IMR-90 (cell line): ENCODE measurements at regions not wholly inside any gene's neighbourhood (a gene's known extent, or its start where the extent isn't known, plus 50 kb on each side); places are given as distances from the start of the nearest gene placed in this dataset.

Experiments
- ATAC-seq: fragments of 200-7000 bp; cut with Tn5 transposase; 2 replicates; pipeline ENCODE4 v1.9.1; 2020; ENCODE audit warnings: low read depth, mild to moderate bottlenecking, moderate library complexity
- BruUV-seq: library from RNA; stranded (reverse); fragments of 400-500 nt; replicated peaks from 2 replicates; lab custom pipeline; 2021; lab: Mats Ljungman, UMichigan
- CTCF ChIA-PET: fragments of 300-600 bp; formaldehyde crosslinking; extraction: SDS; loops from one replicate; lab custom pipeline; 2021; ENCODE audit warnings: antibody characterized with exemption; lab: Yijun Ruan, JAX
- POLR2A ChIA-PET: fragments of 300-600 bp; sonication (Branson Sonifier 250); formaldehyde crosslinking; loops from one replicate; lab custom pipeline; 2022; ENCODE audit warnings: antibody characterized with exemption; ENCODE audit not compliant: unreplicated experiment; lab: Charles Lee
- DNase-seq: peaks from one replicate; pipeline ENCODE4 v3.0.0; 2013
- H2AFZ ChIP-seq: replicated peaks from 2 replicates; pipeline ENCODE3; 2013; ENCODE audit warnings: low read length, mild to moderate bottlenecking; ENCODE audit not compliant: poor library complexity
- H2AK5ac ChIP-seq: 2 replicates; pipeline ENCODE4 v1.6.1; 2013; ENCODE audit warnings: low read depth, low read length, inconsistent platforms
- H2AK9ac ChIP-seq: replicated peaks from 2 replicates; pipeline ENCODE3; 2013; ENCODE audit warnings: mild to moderate bottlenecking, low read depth, low read length, moderate library complexity; ENCODE audit not compliant: poor library complexity
- H2BK120ac ChIP-seq: 2 replicates; pipeline ENCODE4 v1.6.1; 2013; ENCODE audit warnings: low read depth, low read length, inconsistent platforms
- H2BK15ac ChIP-seq: 3 replicates; pipeline ENCODE4 v1.6.1; 2013; ENCODE audit warnings: low read depth, low read length, inconsistent platforms
- H2BK20ac ChIP-seq: 2 replicates; pipeline ENCODE4 v1.6.1; 2013; ENCODE audit warnings: low read depth, mild to moderate bottlenecking, inconsistent platforms, low read length, moderate library complexity
- H2BK5ac ChIP-seq: 2 replicates; pipeline ENCODE4 v1.6.1; 2013; ENCODE audit warnings: mild to moderate bottlenecking, low read depth, low read length, inconsistent platforms; ENCODE audit not compliant: poor library complexity, severe bottlenecking
- H3K14ac ChIP-seq: replicated peaks from 2 replicates; pipeline ENCODE4 v1.6.1; 2013; ENCODE audit warnings: low read depth, low read length, inconsistent platforms
- H3K18ac ChIP-seq: 2 replicates; pipeline ENCODE4 v1.6.1; 2013; ENCODE audit warnings: low read depth, low read length, control low read depth
- H3K23ac ChIP-seq: 2 replicates; pipeline ENCODE4 v1.6.1; 2013; ENCODE audit warnings: low read depth, low read length, inconsistent platforms
- H3K27ac ChIP-seq: 2 replicates; pipeline ENCODE4 v1.5.1; 2013; ENCODE audit warnings: mild to moderate bottlenecking, control low read depth, low read length; ENCODE audit not compliant: insufficient read depth
- H3K27me3 ChIP-seq: 2 replicates; pipeline ENCODE4 v1.6.1; 2013; ENCODE audit warnings: low read length; ENCODE audit not compliant: control insufficient read depth, insufficient read depth
- H3K36me3 ChIP-seq: 2 replicates; pipeline ENCODE4 v1.6.1; 2013; ENCODE audit warnings: low read length, mixed read lengths; ENCODE audit not compliant: control insufficient read depth, insufficient read depth
- H3K4ac ChIP-seq: 2 replicates; pipeline ENCODE4 v1.6.1; 2013; ENCODE audit warnings: low read depth, low read length, inconsistent platforms
- H3K4me1 ChIP-seq: 2 replicates; pipeline ENCODE4 v1.6.1; 2013; ENCODE audit warnings: low read length, mixed read lengths; ENCODE audit not compliant: control insufficient read depth, insufficient read depth
- H3K4me2 ChIP-seq: 2 replicates; pipeline ENCODE4 v1.6.1; 2013; ENCODE audit warnings: low read depth, mild to moderate bottlenecking, control low read depth, low read length, moderate library complexity
- H3K4me3 ChIP-seq: 2 replicates; pipeline ENCODE4 v1.5.1; 2013; ENCODE audit warnings: low read depth, mild to moderate bottlenecking, control low read depth, low read length, moderate library complexity; ENCODE audit not compliant: insufficient read depth
- H3K56ac ChIP-seq: 2 replicates; pipeline ENCODE4 v1.6.1; 2013; ENCODE audit warnings: low read length, inconsistent platforms; ENCODE audit not compliant: insufficient read depth; ENCODE audit errors: extremely low read depth
- H3K79me1 ChIP-seq, 2 experiments: 2 replicates each; pipeline ENCODE4 v1.6.1; 2013; ENCODE audit warnings: low read length in 2 of 2, inconsistent platforms in 1 of 2, low read depth in 1 of 2
- H3K9ac ChIP-seq: 2 replicates; pipeline ENCODE4 v1.6.1; 2013; ENCODE audit warnings: low read depth, low read length, control low read depth
- H3K9me1 ChIP-seq: 2 replicates; pipeline ENCODE4 v1.6.1; 2013; ENCODE audit warnings: low read length, inconsistent platforms; ENCODE audit not compliant: insufficient read depth
- H3K9me3 ChIP-seq: 2 replicates; pipeline ENCODE4 v1.6.1; 2013; ENCODE audit warnings: low read length; ENCODE audit not compliant: control insufficient read depth, insufficient read depth
- H4K20me1 ChIP-seq: 2 replicates; pipeline ENCODE4 v1.6.1; 2013; ENCODE audit warnings: low read length, inconsistent platforms; ENCODE audit not compliant: insufficient read depth
- H4K5ac ChIP-seq: 2 replicates; pipeline ENCODE4 v1.6.1; 2013; ENCODE audit warnings: mild to moderate bottlenecking, low read depth, low read length, control low read depth
- H4K8ac ChIP-seq, 2 experiments: 2 replicates each; pipeline ENCODE4 v1.6.1; 2013; ENCODE audit warnings: low read depth in 2 of 2, low read length in 2 of 2, control low read depth in 1 of 2, inconsistent platforms in 1 of 2
- H4K91ac ChIP-seq: 2 replicates; pipeline ENCODE4 v1.6.1; 2013; ENCODE audit warnings: low read depth, low read length, inconsistent platforms; ENCODE audit not compliant: insufficient read depth
- BHLHE40 ChIP-seq: fragments of 150-350 bp; IDR thresholded peaks from 2 replicates; pipeline ENCODE4 v1.6.1; 2016; ENCODE audit warnings: mild to moderate bottlenecking, low read depth, low read length
- CEBPB ChIP-seq: IDR thresholded peaks from 2 replicates; pipeline ENCODE4 v1.6.1; 2012; ENCODE audit warnings: low read depth, low read length, improper control_type of control experiment
- CHD1 ChIP-seq: IDR thresholded peaks from 2 replicates; pipeline ENCODE4 v1.6.1; 2012; ENCODE audit warnings: low read depth, low read length, improper control_type of control experiment
- CTCF ChIP-seq: conservative IDR thresholded peaks from 2 replicates; pipeline ENCODE4 v1.5.1; 2012; ENCODE audit warnings: mild to moderate bottlenecking, low read depth, low read length, improper control_type of control experiment
- ELK1 ChIP-seq: fragments of 150-350 bp; IDR thresholded peaks from 2 replicates; pipeline ENCODE4 v1.6.1; 2016; ENCODE audit warnings: low read depth, mild to moderate bottlenecking, low read length, moderate library complexity, borderline replicate concordance
- FOS ChIP-seq: fragments of 150-350 bp; IDR thresholded peaks from 2 replicates; pipeline ENCODE4 v1.6.1; 2016; ENCODE audit warnings: low read depth, low read length
- MAFK ChIP-seq: IDR thresholded peaks from 2 replicates; pipeline ENCODE4 v1.6.1; 2012; ENCODE audit warnings: low read depth, low read length, improper control_type of control experiment
- MAZ ChIP-seq: IDR thresholded peaks from 2 replicates; pipeline ENCODE4 v1.6.1; 2012; ENCODE audit warnings: low read depth, mild to moderate bottlenecking, low read length, improper control_type of control experiment, moderate library complexity, borderline replicate concordance
- MXI1 ChIP-seq: IDR thresholded peaks from 2 replicates; pipeline ENCODE4 v1.6.1; 2012; ENCODE audit warnings: low read depth, mild to moderate bottlenecking, low read length, moderate library complexity, borderline replicate concordance
- NFE2L2 ChIP-seq: fragments of 150-350 bp; IDR thresholded peaks from 2 replicates; pipeline ENCODE4 v1.6.1; 2016; ENCODE audit warnings: low read depth, mild to moderate bottlenecking, low read length
- POLR2A ChIP-seq: IDR thresholded peaks from 2 replicates; pipeline ENCODE4 v1.6.1; 2012; ENCODE audit warnings: mild to moderate bottlenecking, low read depth, low read length
- RAD21 ChIP-seq: IDR thresholded peaks from 2 replicates; pipeline ENCODE4 v1.6.1; 2012; ENCODE audit warnings: low read length, improper control_type of control experiment
- RCOR1 ChIP-seq: IDR thresholded peaks from 2 replicates; pipeline ENCODE4 v1.6.1; 2012; ENCODE audit warnings: mild to moderate bottlenecking, low read length, improper control_type of control experiment; ENCODE audit not compliant: insufficient replicate concordance
- RFX5 ChIP-seq: IDR thresholded peaks from 2 replicates; pipeline ENCODE4 v1.8.0; 2012; ENCODE audit warnings: low read depth, mild to moderate bottlenecking, low read length, moderate library complexity
- SMC3 ChIP-seq: fragments of 150-350 bp; IDR thresholded peaks from 2 replicates; pipeline ENCODE4 v1.6.1; 2016; ENCODE audit warnings: low read depth, mild to moderate bottlenecking, antibody characterized with exemption, low read length, moderate library complexity
- USF2 ChIP-seq: fragments of 150-350 bp; IDR thresholded peaks from 2 replicates; pipeline ENCODE4 v1.6.1; 2017; ENCODE audit warnings: mild to moderate bottlenecking, antibody characterized with exemption, low read length, low read depth
- WGBS, 2 experiments: methylation state at CpG; one replicate each; pipeline versions ENCODE4 v1.1.5 to v1.1.7; 2013; ENCODE audit warnings: missing lambda C conversion rate in 2 of 2; ENCODE audit not compliant: insufficient read length in 1 of 2; ENCODE audit errors: extremely low coverage in 2 of 2; 5-methylcytosine and 5-hydroxymethylcytosine counted together
- dilution Hi-C: fragments of 300-500 bp; cut with HindIII; formaldehyde crosslinking; loops from one replicate; pipeline ENCODE4 v1.14.3; 2018; ENCODE audit warnings: low sequenced_read_pairs; ENCODE audit not compliant: unreplicated experiment
- in situ Hi-C: fragments of 300-500 bp; cut with MboI; formaldehyde crosslinking; loops from 3 replicates; pipeline ENCODE4 v1.14.3; 2019; ENCODE audit warnings: low sequenced_read_pairs, inconsistent platforms, mixed read lengths
- intact Hi-C: fragments of 100-400 bp; cut with micrococcal nuclease; formaldehyde crosslinking; loops from 2 replicates; pipeline ENCODE4 v1.10.0; 2022

- Histone ChIP-seq H2BK20ac (peak overlapping the region; percentile 24; the same call in 1 of the 2 replicates), H3K27me3 (no peaks in the 10 kb centered on the region), H3K9me3 (no peaks in the 10 kb centered on the region), H3K9ac (no peak overlapping the region), H3K4ac (no peak overlapping the region; the same call in 1 of the 2 replicates), H3K36me3 (no peaks in the 10 kb centered on the region), H4K91ac (no peak overlapping the region), H2AK9ac (no peak overlapping the region), H2BK15ac (0 out of 3 replicates have a peak overlapping the region, but pooled peaks have one; percentile 0), H3K79me1 (no peaks in the 10 kb centered on the region), H2AFZ (no peak overlapping the region), H2AK5ac (no peak overlapping the region), H3K27ac (no peak overlapping the region), H3K9me1 (no peaks in the 10 kb centered on the region), H2BK120ac (no peak overlapping the region), H3K4me1 (peaks cover 2% of the 10 kb centered on the region; the same call in 1 of the 2 replicates), H3K14ac (no peak overlapping the region), H4K5ac (no peak overlapping the region; the same call in 1 of the 2 replicates), H3K4me2 (no peak overlapping the region), H3K4me3 (no peak overlapping the region), H3K18ac (no peak overlapping the region), H2BK5ac (no peak overlapping the region), H3K56ac (no peak overlapping the region), H4K20me1 (no peaks in the 10 kb centered on the region), H3K23ac (no peak overlapping the region), H4K8ac (no peak overlapping the region)
- POLR2A ChIA-PET = no interaction called here
- no peak for TF ChIP-seq NFE2L2
- TF ChIP-seq RCOR1 = no peak
- TF ChIP-seq BHLHE40 = no peak
- no peak for TF ChIP-seq RAD21
- no peak for TF ChIP-seq ELK1
- no peak for TF ChIP-seq MAFK
- no peak for TF ChIP-seq SMC3
- no peak for TF ChIP-seq FOS
- TF ChIP-seq USF2 = no peak
- TF ChIP-seq RFX5 = no peak
- TF ChIP-seq CTCF = no peak
- TF ChIP-seq MXI1 = no peak
- no peak for TF ChIP-seq CHD1
- TF ChIP-seq POLR2A = no peak
- no peak for TF ChIP-seq MAZ
- no peak for TF ChIP-seq CEBPB
- ATAC-seq (no peak), DNase-seq (peak; percentile 13)
- dilution Hi-C loops (no loop called here), in situ Hi-C loops (no loop called here), intact Hi-C loops (no loop called here)
- no TSS peak for BruUV-seq
- WGBS, 2 experiments = no CpG with 5 or more reads among the region's 3 CpGs
- CTCF ChIA-PET = no interaction called here
Observed at GRCh38 chr1:218829097-218829496, 344.6 kb upstream of the LYPLAL1 start.
